HepG2 (cell line): ENCODE measurements at regions not wholly inside any gene's neighbourhood (a gene's known extent, or its start where the extent isn't known, plus 50 kb on each side); places are given as distances from the start of the nearest gene placed in this dataset.

Experiments used
- MEIS2 ChIP-seq: sonication (generic); formaldehyde crosslinking; IDR thresholded peaks from 2 replicates; pipeline ENCODE4 v1.9.0; 2021; ENCODE audit warnings: mild to moderate bottlenecking, missing genetic modification reagents
- RARA ChIP-seq: IDR thresholded peaks from 2 replicates; pipeline ENCODE4 v1.6.1; 2016; ENCODE audit warnings: missing genetic modification reagents, missing compliant biosample characterization
- TAF15 ChIP-seq: fragments of 200-400 bp; formaldehyde crosslinking; IDR thresholded peaks from one replicate; pipeline ENCODE4 v1.6.1; 2018; ENCODE audit warnings: mild to moderate bottlenecking, low read depth, low read length; ENCODE audit not compliant: poor library complexity, severe bottlenecking
- TBX2 ChIP-seq: sonication (generic); formaldehyde crosslinking; IDR thresholded peaks from 2 replicates; pipeline ENCODE4 v1.5.0; 2020; ENCODE audit warnings: missing genetic modification reagents, mild to moderate bottlenecking, borderline replicate concordance
- U2AF1 ChIP-seq: fragments of 200-400 bp; formaldehyde crosslinking; optimal IDR thresholded peaks from 2 replicates; pipeline ENCODE3; 2017; ENCODE audit warnings: mild to moderate bottlenecking, low read depth, low read length
- ZNF382 ChIP-seq: sonication (generic); formaldehyde crosslinking; IDR thresholded peaks from 2 replicates; pipeline ENCODE4 v1.5.0; 2020; ENCODE audit warnings: missing genetic modification reagents, mild to moderate bottlenecking, borderline replicate concordance
- ZNF562 ChIP-seq: sonication (generic); formaldehyde crosslinking; IDR thresholded peaks from 2 replicates; pipeline ENCODE4 v1.8.0; 2022; ENCODE audit warnings: missing genetic modification reagents, borderline replicate concordance
- ZNF570 ChIP-seq: sonication (generic); formaldehyde crosslinking; IDR thresholded peaks from 2 replicates; pipeline ENCODE4 v1.4.0; 2020; ENCODE audit warnings: mild to moderate bottlenecking, missing genetic modification reagents, borderline replicate concordance
- TF ChIP-seq, protein P1 (sequence below), 2 experiments: sonication (generic) in 1 of 2; formaldehyde crosslinking in 1 of 2; IDR thresholded peaks; 2 replicates each; pipeline versions ENCODE4 v1.4.0 to v1.6.1; 2018 to 2020; ENCODE audit warnings: missing genetic modification reagents in 2 of 2, borderline replicate concordance in 1 of 2, low read depth in 1 of 2, mild to moderate bottlenecking in 1 of 2, missing biosample characterization in 1 of 2
- TF ChIP-seq, protein P2 (sequence below): sonication (generic); formaldehyde crosslinking; IDR thresholded peaks from 2 replicates; pipeline ENCODE4 v1.5.0; 2020; ENCODE audit warnings: mild to moderate bottlenecking, missing genetic modification reagents

DNA sequence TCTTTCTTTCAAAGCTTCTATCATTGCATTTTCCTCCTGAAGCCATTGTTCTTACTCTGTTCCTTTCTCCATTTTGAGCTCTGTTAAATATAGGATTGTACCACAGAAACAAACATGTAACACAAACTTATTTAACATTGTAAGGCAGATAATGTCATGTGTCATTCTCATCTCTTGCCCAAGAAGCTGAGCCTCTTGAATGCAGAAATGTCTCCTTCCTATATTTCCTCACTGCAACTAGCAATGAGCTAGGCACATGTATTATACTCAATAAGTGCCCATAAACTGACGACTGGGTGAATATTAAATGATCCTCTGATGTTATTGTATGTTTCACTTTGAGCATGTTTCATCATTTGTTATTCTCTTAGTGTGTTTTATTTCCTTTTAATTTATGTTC lies 56.7 kb upstream of the SLC7A11 start (continued):
- TF ChIP-seq, protein P1, sequence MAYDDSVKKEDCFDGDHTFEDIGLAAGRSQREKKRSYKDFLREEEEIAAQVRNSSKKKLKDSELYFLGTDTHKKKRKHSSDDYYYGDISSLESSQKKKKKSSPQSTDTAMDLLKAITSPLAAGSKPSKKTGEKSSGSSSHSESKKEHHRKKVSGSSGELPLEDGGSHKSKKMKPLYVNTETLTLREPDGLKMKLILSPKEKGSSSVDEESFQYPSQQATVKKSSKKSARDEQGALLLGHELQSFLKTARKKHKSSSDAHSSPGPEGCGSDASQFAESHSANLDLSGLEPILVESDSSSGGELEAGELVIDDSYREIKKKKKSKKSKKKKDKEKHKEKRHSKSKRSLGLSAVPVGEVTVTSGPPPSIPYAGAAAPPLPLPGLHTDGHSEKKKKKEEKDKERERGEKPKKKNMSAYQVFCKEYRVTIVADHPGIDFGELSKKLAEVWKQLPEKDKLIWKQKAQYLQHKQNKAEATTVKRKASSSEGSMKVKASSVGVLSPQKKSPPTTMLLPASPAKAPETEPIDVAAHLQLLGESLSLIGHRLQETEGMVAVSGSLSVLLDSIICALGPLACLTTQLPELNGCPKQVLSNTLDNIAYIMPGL (CRISPR knock-in tag; IDR thresholded peaks at IDR 0.05; ENCODE audit: borderline replicate concordance in 1 of 2, low read depth in 1 of 2): no peak
- TF ChIP-seq ZNF382 (CRISPR knock-in tag) (no peak), TAF15 (no peak), U2AF1 (no peak), TBX2 (CRISPR knock-in tag) (no peak), RARA (no peak), ZNF570 (CRISPR knock-in tag) (no peak), ZNF562 (no peak), MEIS2 (CRISPR knock-in tag) (no peak)
- TF ChIP-seq, protein P2, sequence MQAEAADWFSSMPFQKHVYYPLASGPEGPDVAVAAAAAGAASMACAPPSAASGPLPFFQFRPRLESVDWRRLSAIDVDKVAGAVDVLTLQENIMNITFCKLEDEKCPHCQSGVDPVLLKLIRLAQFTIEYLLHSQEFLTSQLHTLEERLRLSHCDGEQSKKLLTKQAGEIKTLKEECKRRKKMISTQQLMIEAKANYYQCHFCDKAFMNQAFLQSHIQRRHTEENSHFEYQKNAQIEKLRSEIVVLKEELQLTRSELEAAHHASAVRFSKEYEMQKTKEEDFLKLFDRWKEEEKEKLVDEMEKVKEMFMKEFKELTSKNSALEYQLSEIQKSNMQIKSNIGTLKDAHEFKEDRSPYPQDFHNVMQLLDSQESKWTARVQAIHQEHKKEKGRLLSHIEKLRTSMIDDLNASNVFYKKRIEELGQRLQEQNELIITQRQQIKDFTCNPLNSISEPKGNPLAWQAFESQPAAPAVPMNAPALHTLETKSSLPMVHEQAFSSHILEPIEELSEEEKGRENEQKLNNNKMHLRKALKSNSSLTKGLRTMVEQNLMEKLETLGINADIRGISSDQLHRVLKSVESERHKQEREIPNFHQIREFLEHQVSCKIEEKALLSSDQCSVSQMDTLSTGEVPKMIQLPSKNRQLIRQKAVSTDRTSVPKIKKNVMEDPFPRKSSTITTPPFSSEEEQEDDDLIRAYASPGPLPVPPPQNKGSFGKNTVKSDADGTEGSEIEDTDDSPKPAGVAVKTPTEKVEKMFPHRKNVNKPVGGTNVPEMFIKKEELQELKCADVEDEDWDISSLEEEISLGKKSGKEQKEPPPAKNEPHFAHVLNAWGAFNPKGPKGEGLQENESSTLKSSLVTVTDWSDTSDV (CRISPR knock-in tag): no peak
